HepG2 (cell line): ENCODE measurements at regions not wholly inside any gene's neighbourhood (a gene's known extent, or its start where the extent isn't known, plus 50 kb on each side); places are given as distances from the start of the nearest gene placed in this dataset.

ENCODE experiments used
- HCFC1 ChIP-seq: fragments of 150-350 bp; IDR thresholded peaks from 2 replicates; pipeline ENCODE4 v1.6.1; 2014; ENCODE audit warnings: low read depth, low read length
- NFRKB ChIP-seq: fragments of 450-650 bp; IDR thresholded peaks from 2 replicates; pipeline ENCODE4 v1.6.1; 2017
- SRY ChIP-seq: sonication (generic); formaldehyde crosslinking; IDR thresholded peaks from 2 replicates; pipeline ENCODE4 v1.8.0; 2022; ENCODE audit warnings: mild to moderate bottlenecking, missing genetic modification reagents
- ZNF746 ChIP-seq: sonication (generic); formaldehyde crosslinking; IDR thresholded peaks from 2 replicates; pipeline ENCODE4 v1.8.0; 2022; ENCODE audit warnings: mild to moderate bottlenecking, missing genetic modification reagents
- TF ChIP-seq, protein P1 (sequence below): sonication (generic); formaldehyde crosslinking; IDR thresholded peaks from 2 replicates; pipeline ENCODE4 v1.5.0; 2020; ENCODE audit warnings: mild to moderate bottlenecking, missing genetic modification reagents, moderate library complexity

DNA sequence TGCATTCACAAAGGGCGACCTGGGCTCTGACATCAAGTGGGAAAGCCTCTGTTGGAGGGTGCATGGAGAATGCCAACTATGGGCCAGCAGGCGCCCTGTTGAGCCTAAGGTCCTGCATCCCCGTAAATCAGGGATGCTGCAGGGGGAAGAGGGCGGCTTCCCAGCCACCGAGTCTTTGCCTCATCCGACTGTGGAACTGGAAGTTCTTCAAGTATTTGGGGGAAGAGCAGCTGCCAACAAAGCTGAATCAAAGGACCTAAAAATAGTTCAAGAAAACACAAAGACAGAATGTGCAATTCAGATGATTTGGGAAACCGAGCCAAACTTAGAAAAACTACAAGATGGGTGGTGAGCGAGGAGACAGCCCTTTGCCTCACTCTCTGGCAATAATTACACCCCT, 281.1 kb upstream of the MGAT5 start:
- TF ChIP-seq, protein P1, sequence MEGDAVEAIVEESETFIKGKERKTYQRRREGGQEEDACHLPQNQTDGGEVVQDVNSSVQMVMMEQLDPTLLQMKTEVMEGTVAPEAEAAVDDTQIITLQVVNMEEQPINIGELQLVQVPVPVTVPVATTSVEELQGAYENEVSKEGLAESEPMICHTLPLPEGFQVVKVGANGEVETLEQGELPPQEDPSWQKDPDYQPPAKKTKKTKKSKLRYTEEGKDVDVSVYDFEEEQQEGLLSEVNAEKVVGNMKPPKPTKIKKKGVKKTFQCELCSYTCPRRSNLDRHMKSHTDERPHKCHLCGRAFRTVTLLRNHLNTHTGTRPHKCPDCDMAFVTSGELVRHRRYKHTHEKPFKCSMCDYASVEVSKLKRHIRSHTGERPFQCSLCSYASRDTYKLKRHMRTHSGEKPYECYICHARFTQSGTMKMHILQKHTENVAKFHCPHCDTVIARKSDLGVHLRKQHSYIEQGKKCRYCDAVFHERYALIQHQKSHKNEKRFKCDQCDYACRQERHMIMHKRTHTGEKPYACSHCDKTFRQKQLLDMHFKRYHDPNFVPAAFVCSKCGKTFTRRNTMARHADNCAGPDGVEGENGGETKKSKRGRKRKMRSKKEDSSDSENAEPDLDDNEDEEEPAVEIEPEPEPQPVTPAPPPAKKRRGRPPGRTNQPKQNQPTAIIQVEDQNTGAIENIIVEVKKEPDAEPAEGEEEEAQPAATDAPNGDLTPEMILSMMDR (CRISPR knock-in tag) = no peak
- TF ChIP-seq HCFC1 = no peak
- no peak for TF ChIP-seq ZNF746
- TF ChIP-seq SRY (CRISPR knock-in tag) = no peak
- TF ChIP-seq NFRKB = no peak
